ENCODE measurements at regions not wholly inside any gene's neighbourhood (a gene's known extent, or its start where the extent isn't known, plus 50 kb on each side); places are given as distances from the start of the nearest gene placed in this dataset.

- no peak for DNase-seq (ENCODE audit: low spot score)
- in situ Hi-C loops (cut with MboI; ENCODE audit: low pct_unique_long_range_greater_than_20kb, low sequenced_read_pairs, unreplicated experiment) = no loop called here
- no peak for TF ChIP-seq CTCF (IDR thresholded peaks at IDR 0.05; ENCODE audit: extremely low read depth, insufficient read depth, missing control alignments)
Measured at GRCh38 chr10:117788911-117789310, 246.4 kb downstream of the EMX2 start.

- TF ChIP-seq CTCF (IDR thresholded peaks at IDR 0.05; ENCODE audit: extremely low read depth, insufficient read depth, missing control alignments) = no peak
- in situ Hi-C loops (cut with MboI; ENCODE audit: low pct_unique_long_range_greater_than_20kb, low sequenced_read_pairs, unreplicated experiment) = no loop called here
Measured at GRCh38 chr10:117790179-117790578, 247.6 kb downstream of the EMX2 start.

GRCh38 chr10:117790621-117791020, 248.1 kb downstream of the EMX2 start:
- no peak for TF ChIP-seq CTCF (IDR thresholded peaks at IDR 0.05; ENCODE audit: extremely low read depth, insufficient read depth, missing control alignments)
- DNase-seq (ENCODE audit: low spot score) = no peak
- in situ Hi-C loops (cut with MboI; ENCODE audit: low pct_unique_long_range_greater_than_20kb, low sequenced_read_pairs, unreplicated experiment) = no loop called here

More at GRCh38 chr10:117790179-117790578, 247.6 kb downstream of the EMX2 start:
- no peak for DNase-seq (ENCODE audit: low spot score)

- no peak for DNase-seq (ENCODE audit: low spot score)
- in situ Hi-C loops (cut with MboI; ENCODE audit: low pct_unique_long_range_greater_than_20kb, low sequenced_read_pairs, unreplicated experiment) = no loop called here
- TF ChIP-seq CTCF (IDR thresholded peaks at IDR 0.05; ENCODE audit: extremely low read depth, insufficient read depth, missing control alignments) = no peak
Measured at GRCh38 chr10:117792214-117792613, 249.7 kb downstream of the EMX2 start.

- no peak for DNase-seq (ENCODE audit: low spot score)
- in situ Hi-C loops (cut with MboI; ENCODE audit: low pct_unique_long_range_greater_than_20kb, low sequenced_read_pairs, unreplicated experiment) = no loop called here
Measured at GRCh38 chr10:117796130-117796745, 250.5 kb downstream of the RAB11FIP2 start.

GRCh38 chr10:117797296-117797695, 249.4 kb downstream of the RAB11FIP2 start:
- no peak for DNase-seq (ENCODE audit: low spot score)
- in situ Hi-C loops (cut with MboI; ENCODE audit: low pct_unique_long_range_greater_than_20kb, low sequenced_read_pairs, unreplicated experiment) = no loop called here
- TF ChIP-seq CTCF (IDR thresholded peaks at IDR 0.05; ENCODE audit: extremely low read depth, insufficient read depth, missing control alignments) = no peak

More at GRCh38 chr10:117796130-117796745, 250.5 kb downstream of the RAB11FIP2 start:
- TF ChIP-seq CTCF (IDR thresholded peaks at IDR 0.05; ENCODE audit: extremely low read depth, insufficient read depth, missing control alignments) = no peak

All from GM13977 (cell line).